ENCODE measurements at regions not wholly inside any gene's neighbourhood (a gene's known extent, or its start where the extent isn't known, plus 50 kb on each side); places are given as distances from the start of the nearest gene placed in this dataset.

GRCh38 chr1:184322253-184322652, 64.6 kb upstream of the C1orf21 start:
- H3K4me3 Mint-ChIP-seq, result no peak overlapping the region
- POLR2A ChIA-PET, result no interaction called here
- H3K27me3 Mint-ChIP-seq, result peaks cover 0 to 8% (median 3%) of the 10 kb centered on the region in 5 donors
- ATAC-seq, result no peak
- H3K4me1 Mint-ChIP-seq, result no peaks in the 10 kb centered on the region
- no peaks in the 10 kb centered on the region for H3K36me3 Mint-ChIP-seq
- DNase-seq, result no peak
- H3K27ac Mint-ChIP-seq, result no peak overlapping the region
- H3K9me3 Mint-ChIP-seq, result no peaks in the 10 kb centered on the region

- no peaks in the 10 kb centered on the region for H3K36me3 Mint-ChIP-seq
- H3K9me3 Mint-ChIP-seq, result no peaks in the 10 kb centered on the region
- ATAC-seq, result no peak
- no peak overlapping the region for H3K27ac Mint-ChIP-seq
- POLR2A ChIA-PET, result no interaction called here
- DNase-seq, result no peak
- H3K4me1 Mint-ChIP-seq, result no peaks in the 10 kb centered on the region
- H3K4me3 Mint-ChIP-seq, result no peak overlapping the region
- peaks cover 0 to 11% (median 7%) of the 10 kb centered on the region in 5 donors for H3K27me3 Mint-ChIP-seq
Observed at GRCh38 chr1:184324972-184325371, 61.9 kb upstream of the C1orf21 start.

GRCh38 chr1:184326278-184326677, 60.6 kb upstream of the C1orf21 start:
- Mint-ChIP-seq H3K27ac (no peak overlapping the region), H3K4me3 (no peak overlapping the region), H3K9me3 (no peaks in the 10 kb centered on the region), H3K27me3 (peaks cover 0 to 15% (median 7%) of the 10 kb centered on the region in 5 donors), H3K4me1 (no peaks in the 10 kb centered on the region), H3K36me3 (no peaks in the 10 kb centered on the region)
- DNase-seq (no peak), ATAC-seq (no peak)
- POLR2A ChIA-PET, result no interaction called here

GRCh38 chr1:184329245-184329953, 57.4 kb upstream of the C1orf21 start:
- no peak for DNase-seq
- H3K4me1 Mint-ChIP-seq, result no peaks in the 10 kb centered on the region
- no peak overlapping the region for H3K4me3 Mint-ChIP-seq
- peaks cover 0 to 16% (median 7%) of the 10 kb centered on the region in 5 donors for H3K27me3 Mint-ChIP-seq
- POLR2A ChIA-PET, result no interaction called here
- H3K27ac Mint-ChIP-seq, result no peak overlapping the region
- H3K36me3 Mint-ChIP-seq, result peaks cover 0 to 10% (median 0%) of the 10 kb centered on the region in 3 donors
- no peak for ATAC-seq
- peaks cover 0 to 10% (median 0%) of the 10 kb centered on the region in 9 donors for H3K9me3 Mint-ChIP-seq

- no peak overlapping the region for H3K27ac Mint-ChIP-seq
- no peak overlapping the region for H3K4me3 Mint-ChIP-seq
- peaks cover 0 to 10% (median 0%) of the 10 kb centered on the region in 3 donors for H3K36me3 Mint-ChIP-seq
- H3K27me3 Mint-ChIP-seq, result peaks cover 0 to 20% (median 7%) of the 10 kb centered on the region in 5 donors
- H3K9me3 Mint-ChIP-seq, result peaks cover 0 to 10% (median 0%) of the 10 kb centered on the region in 9 donors
- ATAC-seq, result no peak
- H3K4me1 Mint-ChIP-seq, result no peaks in the 10 kb centered on the region
- POLR2A ChIA-PET, result interaction anchor here (0.6 kb wide), 1 partner anchor 927 kb away, joined by 4 read pairs; no protein-coding TSS in a partner anchor
- DNase-seq, result no peak
Observed at GRCh38 chr1:184329962-184330868, 56.6 kb upstream of the C1orf21 start.

GRCh38 chr1:184330875-184331274, 56.0 kb upstream of the C1orf21 start:
- Mint-ChIP-seq H3K27ac (no peak overlapping the region), H3K4me3 (no peak overlapping the region), H3K27me3 (peaks cover 0 to 20% (median 7%) of the 10 kb centered on the region in 5 donors), H3K9me3 (peaks cover 0 to 10% (median 0%) of the 10 kb centered on the region in 9 donors), H3K4me1 (no peaks in the 10 kb centered on the region), H3K36me3 (peaks cover 0 to 10% (median 0%) of the 10 kb centered on the region in 3 donors)
- POLR2A ChIA-PET, result interaction anchor here (0.6 kb wide), 1 partner anchor 928 kb away, joined by 4 read pairs; no protein-coding TSS in a partner anchor
- no peak for ATAC-seq
- DNase-seq, result no peak
